SK-N-SH (cell line): ENCODE measurements at regions not wholly inside any gene's neighbourhood (a gene's known extent, or its start where the extent isn't known, plus 50 kb on each side); places are given as distances from the start of the nearest gene placed in this dataset.
"Not testable (repeated sequence)": the region's sequence is repeated elsewhere in the genome, so short reads cannot be mapped to it uniquely, and the experiment has no call there.

Experiments
- CTCF ChIA-PET: fragments of 300-600, 350-600 bp; formaldehyde crosslinking; extraction: SDS; loops from one replicate; lab custom pipeline; 2021; lab: Yijun Ruan, JAX
- POLR2A ChIA-PET: fragments of 350-600 bp; sonication (Branson Sonifier 250); formaldehyde crosslinking; extraction: SDS; loops from one replicate; lab custom pipeline; 2020; ENCODE audit warnings: antibody characterized with exemption, inconsistent platforms; lab: Yijun Ruan, JAX
- DNase-seq: peaks from one replicate; pipeline ENCODE4 v3.0.0; 2012
- H2AFZ ChIP-seq: fragments of 200-600 bp; sonication (generic); 2 replicates; pipeline ENCODE4 v1.8.1; 2016; ENCODE audit warnings: antibody characterized with exemption, mild to moderate bottlenecking, low read depth
- H3F3A ChIP-seq: fragments of 200-600 bp; sonication (generic); replicated peaks from 2 replicates; pipeline ENCODE3; 2016; ENCODE audit warnings: antibody characterized with exemption, mild to moderate bottlenecking; ENCODE audit not compliant: insufficient read depth
- H3K27ac ChIP-seq, 2 experiments: fragments of 200-500 bp in 1 of 2; fragments of 200-600 bp in 1 of 2; sonication (Bioruptor generic) in 1 of 2; sonication (generic), shearing (Covaris generic) in 1 of 2; 2 replicates each; pipeline versions ENCODE4 v1.5.1 to v1.6.1; 2014 to 2016; ENCODE audit warnings: low read depth in 2 of 2, inconsistent platforms in 1 of 2, low read length in 1 of 2, mild to moderate bottlenecking in 1 of 2, mixed read lengths in 1 of 2
- H3K27me3 ChIP-seq: fragments of 200-600 bp; sonication (generic), shearing (Covaris generic); 2 replicates; pipeline ENCODE4 v1.6.1; 2016; ENCODE audit warnings: mixed run types; ENCODE audit not compliant: insufficient read depth
- H3K36me3 ChIP-seq, 2 experiments: fragments of 200-500 bp in 1 of 2; fragments of 200-600 bp in 1 of 2; sonication (Bioruptor generic) in 1 of 2; sonication (generic) in 1 of 2; replicated peaks in 1 of 2; 2 replicates each; pipeline versions ENCODE3 to v1.5.1; 2014 to 2016; ENCODE audit warnings: low read length in 1 of 2, mild to moderate bottlenecking in 1 of 2; ENCODE audit not compliant: insufficient read depth in 2 of 2, control insufficient read depth in 1 of 2
- H3K4me1 ChIP-seq, 2 experiments: fragments of 200-500 bp in 1 of 2; fragments of 200-600 bp in 1 of 2; sonication (Bioruptor generic) in 1 of 2; sonication (generic), shearing (Covaris generic) in 1 of 2; 2 replicates each; pipeline versions ENCODE4 v1.5.1 to v1.6.1; 2014 to 2016; ENCODE audit warnings: low read depth in 1 of 2, low read length in 1 of 2, mixed run types in 1 of 2; ENCODE audit not compliant: insufficient read depth in 2 of 2, control insufficient read depth in 1 of 2
- H3K4me2 ChIP-seq: fragments of 200-600 bp; sonication (generic), shearing (Covaris generic); 2 replicates; pipeline ENCODE4 v1.6.1; 2017; ENCODE audit warnings: mixed run types
- H3K4me3 ChIP-seq, 2 experiments: fragments of 200-500 bp in 1 of 2; fragments of 200-600 bp in 1 of 2; sonication (Bioruptor generic) in 1 of 2; sonication (generic), shearing (Covaris generic) in 1 of 2; 2 replicates each; pipeline versions ENCODE4 v1.5.1 to v1.8.1; 2014 to 2016; ENCODE audit warnings: low read depth in 2 of 2, inconsistent platforms in 1 of 2, low read length in 1 of 2, mild to moderate bottlenecking in 1 of 2, mixed read lengths in 1 of 2, moderate library complexity in 1 of 2
- H3K79me2 ChIP-seq: fragments of 200-600 bp; sonication (generic); 2 replicates; pipeline ENCODE4 v1.8.1; 2017; ENCODE audit warnings: mild to moderate bottlenecking; ENCODE audit not compliant: insufficient read depth
- H3K9ac ChIP-seq: fragments of 200-600 bp; sonication (generic); 2 replicates; pipeline ENCODE4 v1.6.1; 2017; ENCODE audit warnings: mixed run types
- H3K9me2 ChIP-seq: fragments of 200-600 bp; sonication (generic); 2 replicates; pipeline ENCODE4 v1.6.1; 2017; ENCODE audit warnings: mixed run types
- H3K9me3 ChIP-seq: fragments of 200-600 bp; sonication (generic); 2 replicates; pipeline ENCODE4 v1.6.1; 2017; ENCODE audit warnings: mixed run types, mild to moderate bottlenecking, moderate library complexity
- H4K20me1 ChIP-seq: fragments of 200-600 bp; sonication (generic); 2 replicates; pipeline ENCODE4 v1.6.1; 2017; ENCODE audit warnings: mild to moderate bottlenecking, mixed run types; ENCODE audit not compliant: insufficient read depth
- EP300 ChIP-seq, 2 experiments: IDR thresholded peaks; 2 replicates each; pipeline versions ENCODE4 v1.4.0 to v1.6.1; 2012; ENCODE audit warnings: borderline replicate concordance in 1 of 2, low read depth in 1 of 2, low read length in 1 of 2
- FOSL2 ChIP-seq: IDR thresholded peaks from 2 replicates; pipeline ENCODE4 v1.4.0; 2012; ENCODE audit warnings: low read depth, mild to moderate bottlenecking, moderate library complexity, borderline replicate concordance
- GATA2 ChIP-seq: sonication (generic); formaldehyde crosslinking; IDR thresholded peaks from 2 replicates; pipeline ENCODE4 v1.5.0; 2020; ENCODE audit warnings: mild to moderate bottlenecking, missing genetic modification reagents
- NRF1 ChIP-seq: IDR thresholded peaks from 2 replicates; pipeline ENCODE4 v1.6.1; 2012; ENCODE audit warnings: low read depth, mild to moderate bottlenecking, low read length
- POLR2AphosphoS5 ChIP-seq: IDR thresholded peaks from 2 replicates; pipeline ENCODE4 v1.6.1; 2012; ENCODE audit warnings: low read depth, low read length
- RCOR1 ChIP-seq: fragments of 150-350 bp; IDR thresholded peaks from 2 replicates; pipeline ENCODE4 v1.6.1; 2017; ENCODE audit warnings: antibody characterized with exemption, low read length
- REST ChIP-seq: IDR thresholded peaks from 2 replicates; pipeline ENCODE4 v1.6.1; 2012; ENCODE audit warnings: mild to moderate bottlenecking, low read depth, low read length, moderate library complexity
- SIN3A ChIP-seq: IDR thresholded peaks from 2 replicates; pipeline ENCODE4 v1.6.1; 2012; ENCODE audit warnings: low read depth, mild to moderate bottlenecking, low read length, moderate library complexity, borderline replicate concordance
- TEAD4 ChIP-seq: IDR thresholded peaks from 2 replicates; pipeline ENCODE4 v1.4.0; 2012; ENCODE audit warnings: mild to moderate bottlenecking, borderline replicate concordance; ENCODE audit not compliant: insufficient read depth
- WGBS: methylation state at CpG from one replicate; pipeline ENCODE4 v1.1.6; 2017; ENCODE audit warnings: low lambda C conversion rate; 5-methylcytosine and 5-hydroxymethylcytosine counted together

- no peaks in the 10 kb centered on the region for H3K36me3 ChIP-seq
- H3K79me2 ChIP-seq, result no peaks in the 10 kb centered on the region; the same call in 1 of the 2 replicates
- H3K9me2 ChIP-seq, result no peaks in the 10 kb centered on the region
- H3K4me2 ChIP-seq, result no peak overlapping the region
- no peaks in the 10 kb centered on the region for H3K9me3 ChIP-seq
- no peak overlapping the region for H3K27ac ChIP-seq
- no peaks in the 10 kb centered on the region for H3F3A ChIP-seq
- WGBS, result 79% methylated on average over 4 of the region's 4 CpGs
- H3K4me1 ChIP-seq, result no peaks in the 10 kb centered on the region; a peak in 1 of 4 replicates
- TF ChIP-seq GATA2 (CRISPR knock-in tag), result no peak
- no peak for TF ChIP-seq FOSL2
- no peak for TF ChIP-seq NRF1
- no peak for TF ChIP-seq SIN3A
- no peak for TF ChIP-seq TEAD4
- TF ChIP-seq REST, result no peak
- TF ChIP-seq POLR2AphosphoS5, result no peak
- TF ChIP-seq RCOR1, result no peak
- TF ChIP-seq EP300 (IDR thresholded peaks at IDR 0.05; ENCODE audit: borderline replicate concordance in 1 of 2, low read depth in 1 of 2, low read length in 1 of 2), result no peak
- H3K4me3 ChIP-seq, result no peak overlapping the region
- no peaks in the 10 kb centered on the region for H4K20me1 ChIP-seq
- no peak for DNase-seq
- H3K9ac ChIP-seq, result no peak overlapping the region
- no peak overlapping the region for H2AFZ ChIP-seq
- CTCF ChIA-PET, result interaction anchor here (0.6 kb wide), 1 partner anchor 29 kb away, joined by 3 read pairs; no protein-coding TSS in a partner anchor
- POLR2A ChIA-PET, result no interaction called here
- no peaks in the 10 kb centered on the region for H3K27me3 ChIP-seq
These were observed 382.7 kb downstream of the UTRN start for GRCh38 chr6:144667532-144668503.

GRCh38 chr6:144670259-144670658 lies 385.1 kb downstream of the UTRN start:
- H3K79me2 ChIP-seq, H3K9ac ChIP-seq, H3K36me3 ChIP-seq, H4K20me1 ChIP-seq, H3K4me1 ChIP-seq, H3K4me2 ChIP-seq, H3K27me3 ChIP-seq, H3K9me2 ChIP-seq, DNase-seq, H3F3A ChIP-seq, POLR2A ChIA-PET, H3K27ac ChIP-seq, H3K9me3 ChIP-seq, H2AFZ ChIP-seq, H3K4me3 ChIP-seq, CTCF ChIA-PET: not testable (repeated sequence)
- 70% methylated on average over 1 of the region's 1 CpG for WGBS
